ENCODE measurements at regions not wholly inside any gene's neighbourhood (a gene's known extent, or its start where the extent isn't known, plus 50 kb on each side); places are given as distances from the start of the nearest gene placed in this dataset.

DNA sequence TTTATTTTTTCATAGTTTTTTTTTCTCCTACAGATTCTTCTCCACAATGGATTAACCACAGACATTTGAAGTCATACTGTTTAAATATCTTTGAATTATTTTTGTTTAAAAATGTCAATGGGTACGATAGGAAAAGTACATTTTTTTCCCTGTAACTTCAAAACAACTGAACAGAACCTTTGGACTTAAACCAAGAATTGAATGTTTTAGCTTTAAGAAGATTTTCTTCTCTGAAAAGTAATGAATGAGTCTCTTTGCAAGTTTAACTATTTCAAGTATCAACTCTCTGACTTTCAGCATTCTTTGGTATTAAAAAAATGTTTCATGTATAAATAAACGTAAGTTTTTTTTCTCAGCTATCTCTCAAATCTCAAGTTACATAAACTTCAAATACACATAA lies 364.3 kb downstream of the FBXO8 start:
- TF ChIP-seq, protein P1, sequence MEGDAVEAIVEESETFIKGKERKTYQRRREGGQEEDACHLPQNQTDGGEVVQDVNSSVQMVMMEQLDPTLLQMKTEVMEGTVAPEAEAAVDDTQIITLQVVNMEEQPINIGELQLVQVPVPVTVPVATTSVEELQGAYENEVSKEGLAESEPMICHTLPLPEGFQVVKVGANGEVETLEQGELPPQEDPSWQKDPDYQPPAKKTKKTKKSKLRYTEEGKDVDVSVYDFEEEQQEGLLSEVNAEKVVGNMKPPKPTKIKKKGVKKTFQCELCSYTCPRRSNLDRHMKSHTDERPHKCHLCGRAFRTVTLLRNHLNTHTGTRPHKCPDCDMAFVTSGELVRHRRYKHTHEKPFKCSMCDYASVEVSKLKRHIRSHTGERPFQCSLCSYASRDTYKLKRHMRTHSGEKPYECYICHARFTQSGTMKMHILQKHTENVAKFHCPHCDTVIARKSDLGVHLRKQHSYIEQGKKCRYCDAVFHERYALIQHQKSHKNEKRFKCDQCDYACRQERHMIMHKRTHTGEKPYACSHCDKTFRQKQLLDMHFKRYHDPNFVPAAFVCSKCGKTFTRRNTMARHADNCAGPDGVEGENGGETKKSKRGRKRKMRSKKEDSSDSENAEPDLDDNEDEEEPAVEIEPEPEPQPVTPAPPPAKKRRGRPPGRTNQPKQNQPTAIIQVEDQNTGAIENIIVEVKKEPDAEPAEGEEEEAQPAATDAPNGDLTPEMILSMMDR (IDR thresholded peaks at IDR 0.05): no peak
- TF ChIP-seq POLR2A (IDR thresholded peaks at IDR 0.05): no peak

All from right lobe of liver (tissue), 4 donors.